Heart left ventricle (tissue), 16 donors: ENCODE measurements at regions not wholly inside any gene's neighbourhood (a gene's known extent, or its start where the extent isn't known, plus 50 kb on each side); places are given as distances from the start of the nearest gene placed in this dataset.

Source experiments
- ATAC-seq, 4 donors: fragments of 200-7000 bp; cut with Tn5 transposase; one replicate each; pipeline ENCODE4 v1.9.1; 2020 to 2022; ENCODE audit warnings: moderate library complexity in 4 of 4, mild to moderate bottlenecking in 3 of 4, moderate number of reproducible peaks in 1 of 4
- DNase-seq, 5 donors: peaks; one replicate each; pipeline ENCODE4 v3.0.0-alpha.2; 2020
- H3K27ac ChIP-seq, 12 donors: fragments of 200-600 bp; sonication (generic) in 4 of 12; one replicate each; pipeline versions ENCODE4 v1.5.0 to v1.8.0; 2016 to 2022; ENCODE audit warnings: mild to moderate bottlenecking in 2 of 12
- H3K27me3 ChIP-seq, 9 donors: fragments of 200-600 bp; sonication (generic) in 2 of 9; one replicate each; pipeline versions ENCODE4 v1.5.1 to v1.8.0; 2016 to 2022; ENCODE audit warnings: mild to moderate bottlenecking in 3 of 9
- H3K36me3 ChIP-seq, 9 donors: fragments of 200-600 bp; sonication (generic) in 2 of 9; one replicate each; pipeline versions ENCODE4 v1.5.0 to v1.8.0; 2018 to 2022; ENCODE audit warnings: mild to moderate bottlenecking in 2 of 9
- H3K4me1 ChIP-seq, 12 donors: fragments of 200-600 bp; sonication (generic) in 4 of 12; one replicate each; pipeline versions ENCODE4 v1.5.0 to v1.8.0; 2016 to 2022; ENCODE audit warnings: mild to moderate bottlenecking in 3 of 12
- H3K4me3 ChIP-seq, 12 donors: fragments of 200-600 bp; sonication (generic) in 4 of 12; one replicate each; pipeline versions ENCODE4 v1.5.0 to v1.8.0; 2017 to 2022; ENCODE audit warnings: mild to moderate bottlenecking in 9 of 12, moderate library complexity in 4 of 12
- H3K9me3 ChIP-seq, 12 donors: fragments of 200-600 bp; sonication (generic) in 4 of 12; one replicate each; pipeline versions ENCODE4 v1.5.0 to v1.8.0; 2016 to 2022; ENCODE audit warnings: mild to moderate bottlenecking in 1 of 12
- CTCF ChIP-seq, 12 donors: fragments of 200-600 bp; sonication (generic) in 4 of 12; IDR thresholded peaks; one replicate each; pipeline versions ENCODE4 v1.5.0 to v1.8.0; 2018 to 2022; ENCODE audit warnings: antibody characterized with exemption in 12 of 12, mild to moderate bottlenecking in 5 of 12
- POLR2A ChIP-seq, 2 donors: fragments of 450-650 bp; IDR thresholded peaks; one replicate each; pipeline ENCODE4 v1.6.1; 2017; ENCODE audit warnings: antibody characterized with exemption in 2 of 2, mild to moderate bottlenecking in 2 of 2, moderate library complexity in 2 of 2
- whole genome bisulfite sequencing, 4 donors: extraction: QIAGEN DNeasy Blood & Tissue Kit in 2 of 4; methylation state at CpG; one replicate each; pipeline versions ENCODE4 v1.1.5 to v1.1.7; 2013 to 2018; 5-methylcytosine and 5-hydroxymethylcytosine counted together
- intact Hi-C, 10 donors: fragments of 100-400 bp; cut with DNase I; formaldehyde crosslinking; loops; one replicate each; pipeline versions ENCODE4 v1.11.1 to v1.14.2; 2022
- donor health status: ischemic (EF 13 %, LVEDD 7.1; RV severe dilation, severe dysfunction).
- donor health status: healthy with polysubstance abuse.
- donor health status: DM: no; HTN: yes; CAD: no.
- donor health status: DM: no; HTN: no; CAD: no.
- donor health status: ischemic (EF 25% LVEDD 6.9; RV normal size, moderate dysfunction).
- donor health status: ischemic (EF 25% LVEDD 5.7; RV mildly dilated, moderate dysfunction).
- donor health status: healthy.
- donor health status: DM: yes; HTN: yes; CAD: no.
- donor health status: ischemic (EF 35%, LVEDD 5.7; RV mildly dilated, moderate dysfunction).
- donor health status: nonischemic (EF 11% LVEDD 7.7; RV severe dilation, severe dysfunction).
- donor health status: DM: yes; HTN: yes; CAD: no.
- donor health status: PGD.
- donor health status: ischemic (EF 29% LVEDD 5.4; RV normal size, mild dysfunction).
- donor health status: nonischemic (EF 23%, LVEDD 6.1; RV moderate dilation, normal function).

GRCh38 chr16:55240888-55241287 is 83.1 kb upstream of the IRX6 start:
- intact Hi-C loops = no loop called here
- H3K27me3 ChIP-seq = peaks cover 0 to 4% (median 0%) of the 10 kb centered on the region in 9 donors
- no peak overlapping the region for H3K27ac ChIP-seq
- ATAC-seq = no peak
- no peak overlapping the region for H3K4me3 ChIP-seq
- no peak for DNase-seq
- no peaks in the 10 kb centered on the region for H3K36me3 ChIP-seq
- 71 to 82% (median 79%) methylated on average over 7 of the region's 7 CpGs for WGBS, 4 donors
- no peaks in the 10 kb centered on the region for H3K4me1 ChIP-seq
- no peaks in the 10 kb centered on the region for H3K9me3 ChIP-seq
- TF ChIP-seq CTCF (IDR thresholded peaks at IDR 0.05) = no peak
- no peak for TF ChIP-seq POLR2A (IDR thresholded peaks at IDR 0.05)

GRCh38 chr16:55242667-55243066 is 81.3 kb upstream of the IRX6 start:
- Histone ChIP-seq H3K4me1 (no peaks in the 10 kb centered on the region), H3K9me3 (no peaks in the 10 kb centered on the region), H3K27ac (no peak overlapping the region), H3K36me3 (no peaks in the 10 kb centered on the region), H3K27me3 (peaks cover 0 to 4% (median 0%) of the 10 kb centered on the region in 9 donors), H3K4me3 (no peak overlapping the region)
- WGBS, 4 donors = 65 to 77% (median 72%) methylated on average over 3 of the region's 3 CpGs
- TF ChIP-seq CTCF (IDR thresholded peaks at IDR 0.05) (no peak), POLR2A (IDR thresholded peaks at IDR 0.05) (no peak)
- intact Hi-C loops = no loop called here
- DNase-seq (no peak), ATAC-seq (no peak)

GRCh38 chr16:55248058-55248457 is 75.9 kb upstream of the IRX6 start:
- no peak for ATAC-seq
- TF ChIP-seq CTCF (IDR thresholded peaks at IDR 0.05) (no peak), POLR2A (IDR thresholded peaks at IDR 0.05) (no peak)
- intact Hi-C loops = no loop called here
- H3K27ac ChIP-seq = no peak overlapping the region
- H3K4me1 ChIP-seq = no peaks in the 10 kb centered on the region
- H3K27me3 ChIP-seq = no peaks in the 10 kb centered on the region
- no peaks in the 10 kb centered on the region for H3K36me3 ChIP-seq
- no peak for DNase-seq
- peaks cover 0 to 5% (median 0%) of the 10 kb centered on the region in 12 donors for H3K9me3 ChIP-seq
- no peak overlapping the region for H3K4me3 ChIP-seq
- 57 to 63% (median 58%) methylated on average over 1 of the region's 1 CpG for WGBS, 4 donors

GRCh38 chr16:55248494-55248893 is 75.5 kb upstream of the IRX6 start:
- intact Hi-C loops = no loop called here
- no peaks in the 10 kb centered on the region for H3K4me1 ChIP-seq
- no peaks in the 10 kb centered on the region for H3K36me3 ChIP-seq
- WGBS, 4 donors = 27 to 38% (median 33%) methylated on average over 8 of the region's 8 CpGs
- peaks cover 0 to 6% (median 0%) of the 10 kb centered on the region in 12 donors for H3K9me3 ChIP-seq
- no peak overlapping the region for H3K4me3 ChIP-seq
- H3K27me3 ChIP-seq = no peaks in the 10 kb centered on the region
- ATAC-seq (no peak), DNase-seq (no peak)
- no peak overlapping the region for H3K27ac ChIP-seq
- no peak for TF ChIP-seq CTCF (IDR thresholded peaks at IDR 0.05)
- TF ChIP-seq POLR2A (IDR thresholded peaks at IDR 0.05) = no peak
